GM23248 (cell line): ENCODE measurements at regions not wholly inside any gene's neighbourhood (a gene's known extent, or its start where the extent isn't known, plus 50 kb on each side); places are given as distances from the start of the nearest gene placed in this dataset.

Experiments used
- EZH2 ChIP-seq: fragments of 200-600 bp; sonication (generic); IDR thresholded peaks from 2 replicates; pipeline ENCODE4 v1.6.1; 2018; ENCODE audit warnings: antibody characterized with exemption, mild to moderate bottlenecking; ENCODE audit not compliant: insufficient read depth, poor library complexity, severe bottlenecking
- EZH2phosphoT487 ChIP-seq: fragments of 200-600 bp; sonication (generic); IDR thresholded peaks from 2 replicates; pipeline ENCODE4 v1.6.1; 2018; ENCODE audit warnings: antibody characterized with exemption, moderate library complexity, mild to moderate bottlenecking, low read depth; ENCODE audit not compliant: insufficient read depth

DNA sequence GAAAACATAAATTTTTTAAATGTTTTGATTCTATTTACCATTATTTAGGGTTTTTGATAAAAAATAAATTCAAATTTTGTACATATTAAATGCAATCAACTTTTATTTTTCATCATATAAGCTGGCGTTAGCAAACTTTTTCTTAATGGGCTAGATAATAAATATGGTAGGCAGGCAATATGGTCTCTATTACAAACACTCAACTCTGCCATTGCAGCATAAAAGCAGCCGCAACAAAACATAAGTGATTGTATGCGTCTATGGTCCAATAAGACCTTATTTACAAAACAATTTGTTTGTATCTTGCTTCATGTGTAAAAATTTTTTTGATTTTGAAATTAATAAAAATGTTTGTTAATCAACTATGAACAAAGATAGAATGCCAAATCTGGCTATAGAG lies 116.8 kb upstream of the GLI2 start:
- TF ChIP-seq EZH2 (no peak), EZH2phosphoT487 (no peak)
